Heart right ventricle (tissue), 16 donors: ENCODE measurements at regions not wholly inside any gene's neighbourhood (a gene's known extent, or its start where the extent isn't known, plus 50 kb on each side); places are given as distances from the start of the nearest gene placed in this dataset.

Experiments
- ATAC-seq, 8 donors: fragments of 200-7000 bp; cut with Tn5 transposase; one replicate each; pipeline ENCODE4 v1.9.1; 2020; ENCODE audit warnings: mild to moderate bottlenecking in 8 of 8, moderate library complexity in 8 of 8, moderate number of reproducible peaks in 1 of 8
- DNase-seq, 2 donors: peaks; one replicate each; pipeline ENCODE4 v3.0.0-alpha.2; 2020
- H3K27ac ChIP-seq, 10 donors: fragments of 200-600 bp; sonication (generic) in 2 of 10; one replicate each; pipeline versions ENCODE4 v1.5.0 to v1.8.0; 2020 to 2022; ENCODE audit warnings: mild to moderate bottlenecking in 3 of 10
- H3K27me3 ChIP-seq, 7 donors: fragments of 200-600 bp; one replicate each; pipeline ENCODE4 v1.8.0; 2021 to 2022; ENCODE audit warnings: mild to moderate bottlenecking in 2 of 7
- H3K36me3 ChIP-seq, 9 donors: fragments of 200-600 bp; sonication (generic) in 1 of 9; one replicate each; pipeline versions ENCODE4 v1.5.0 to v1.8.0; 2020 to 2022; ENCODE audit warnings: mild to moderate bottlenecking in 2 of 9
- H3K4me1 ChIP-seq, 9 donors: fragments of 200-600 bp; sonication (generic) in 1 of 9; one replicate each; pipeline versions ENCODE4 v1.5.0 to v1.8.0; 2020 to 2022; ENCODE audit warnings: mild to moderate bottlenecking in 4 of 9
- H3K4me3 ChIP-seq, 10 donors: fragments of 200-600 bp; sonication (generic) in 2 of 10; one replicate each; pipeline versions ENCODE4 v1.5.0 to v1.8.0; 2020 to 2022; ENCODE audit warnings: mild to moderate bottlenecking in 7 of 10, moderate library complexity in 2 of 10
- H3K9me3 ChIP-seq, 11 donors: fragments of 200-600 bp in 10 of 11; sonication (generic) in 2 of 11; one replicate each; pipeline versions ENCODE4 v1.5.0 to v1.8.0; 2013 to 2022; ENCODE audit warnings: mild to moderate bottlenecking in 2 of 11, control low read depth in 1 of 11, moderate library complexity in 1 of 11
- CTCF ChIP-seq, 9 donors: fragments of 200-600 bp; sonication (generic) in 2 of 9; IDR thresholded peaks; one replicate each; pipeline versions ENCODE4 v1.5.0 to v1.8.0; 2021 to 2022; ENCODE audit warnings: antibody characterized with exemption in 9 of 9, mild to moderate bottlenecking in 5 of 9, moderate library complexity in 1 of 9
- WGBS, 2 donors: extraction: QIAGEN DNeasy Blood & Tissue Kit; methylation state at CpG; one replicate each; pipeline ENCODE4 v1.1.7; 2013; ENCODE audit warnings: inconsistent platforms in 1 of 2; 5-methylcytosine and 5-hydroxymethylcytosine counted together
- intact Hi-C, 10 donors: fragments of 100-400 bp; cut with DNase I; formaldehyde crosslinking; loops; one replicate each; pipeline versions ENCODE4 v1.11.1 to v1.14.2; 2022
- donor health status: Arrhythmogenic right ventricular cardiomyopathy.
- donor health status: ischemic (EF 13 %, LVEDD 7.1; RV severe dilation, severe dysfunction).
- donor health status: healthy with polysubstance abuse.
- donor health status: DM: no; HTN: yes; CAD: no.
- donor health status: DM: no; HTN: no; CAD: no.
- donor health status: ischemic (EF 25% LVEDD 6.9; RV normal size, moderate dysfunction).
- donor health status: ischemic (EF 25% LVEDD 5.7; RV mildly dilated, moderate dysfunction).
- donor health status: healthy.
- donor health status: DM: yes; HTN: yes; CAD: no.
- donor health status: Ischemic cardiomyopathy.
- donor health status: ischemic (EF 35%, LVEDD 5.7; RV mildly dilated, moderate dysfunction).
- donor health status: nonischemic (EF 11% LVEDD 7.7; RV severe dilation, severe dysfunction).
- donor health status: DM: yes; HTN: yes; CAD: no.
- donor health status: PGD.
- donor health status: ischemic (EF 29% LVEDD 5.4; RV normal size, mild dysfunction).
- donor health status: nonischemic (EF 23%, LVEDD 6.1; RV moderate dilation, normal function).

DNA sequence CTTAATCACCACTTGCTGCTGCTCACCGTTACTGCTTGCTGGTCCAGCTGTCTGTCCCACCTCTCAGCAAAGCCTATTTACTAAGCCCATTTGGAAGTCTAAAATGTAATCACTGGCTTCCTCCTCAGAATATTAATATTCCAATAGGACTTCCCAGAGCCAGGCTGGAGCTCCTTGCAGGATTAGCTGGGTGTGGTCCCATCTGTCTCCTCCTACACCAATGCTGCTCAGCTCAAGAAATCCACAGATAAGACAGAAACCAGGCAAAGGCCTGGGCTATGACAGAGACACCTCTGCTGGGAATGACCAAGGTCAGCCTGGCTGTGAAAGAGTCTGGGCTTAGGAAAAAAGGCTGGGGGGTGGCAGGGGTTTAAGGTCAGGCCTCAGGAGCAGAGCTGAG lies 317.8 kb downstream of the BUD13 start:
- H3K27me3 ChIP-seq = peaks cover 0 to 10% (median 0%) of the 10 kb centered on the region in 7 donors
- WGBS, 2 donors = 63 to 85% methylated on average over 1 of the region's 1 CpG
- DNase-seq (no peak), ATAC-seq (no peak)
- intact Hi-C loops = loop anchor here in 9 of 10 donors (2.0 to 10.0 kb wide), 7 partner anchors 42 to 237 kb away; no protein-coding TSS in a partner anchor
- no peak overlapping the region for H3K4me3 ChIP-seq
- TF ChIP-seq CTCF (IDR thresholded peaks at IDR 0.05) = no peak
- no peaks in the 10 kb centered on the region for H3K36me3 ChIP-seq
- peaks cover 0 to 5% (median 0%) of the 10 kb centered on the region in 9 donors for H3K4me1 ChIP-seq
- no peak overlapping the region for H3K27ac ChIP-seq
- peaks cover 0 to 14% (median 5%) of the 10 kb centered on the region in 11 donors for H3K9me3 ChIP-seq

DNA sequence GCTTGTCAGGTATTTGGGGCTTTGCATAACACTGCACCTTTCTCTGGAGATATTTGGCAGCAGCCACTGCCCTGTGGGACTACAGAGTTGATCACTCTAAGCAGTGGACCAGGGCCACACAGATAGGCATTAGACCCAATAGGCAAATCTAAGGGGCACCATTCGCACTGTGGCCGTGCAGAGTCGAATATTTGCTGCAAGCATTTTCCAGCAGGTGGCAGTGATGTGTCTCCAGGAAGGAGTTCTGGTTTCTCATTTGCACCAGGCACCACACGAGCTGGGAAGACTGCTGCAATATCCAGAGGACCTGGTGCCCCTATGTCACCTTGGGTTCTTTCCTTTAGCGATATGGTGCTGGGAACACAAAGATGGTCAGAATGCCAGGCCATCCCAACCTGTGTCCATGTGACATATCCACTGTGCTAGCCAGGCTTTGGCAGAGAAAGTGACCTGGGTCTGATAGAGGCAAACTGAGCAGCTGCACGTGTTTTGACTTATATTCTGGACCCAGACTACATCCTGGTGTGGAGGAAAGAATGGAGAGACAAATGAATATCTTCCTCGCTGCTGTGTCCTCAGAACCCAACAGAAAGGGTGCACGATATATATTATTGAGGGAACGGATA lies 318.7 kb downstream of the BUD13 start:
- no peaks in the 10 kb centered on the region for H3K36me3 ChIP-seq
- peak in 1 of 2 donors; percentile 25 for DNase-seq
- H3K4me3 ChIP-seq = no peak overlapping the region
- no peak overlapping the region for H3K27ac ChIP-seq
- peaks cover 0 to 10% (median 0%) of the 10 kb centered on the region in 7 donors for H3K27me3 ChIP-seq
- intact Hi-C loops = loop anchor here in 9 of 10 donors (2.0 to 10.0 kb wide), 7 partner anchors 43 to 238 kb away; no protein-coding TSS in a partner anchor
- WGBS, 2 donors = 55 to 59% methylated on average over 9 of the region's 9 CpGs
- peak; percentile 33 to 68 (median 57) for TF ChIP-seq CTCF (IDR thresholded peaks at IDR 0.05)
- peak in 5 of 8 donors; percentile 8 to 63 (median 42) for ATAC-seq
- peaks cover 0 to 2% (median 0%) of the 10 kb centered on the region in 9 donors for H3K4me1 ChIP-seq
- H3K9me3 ChIP-seq = peaks cover 0 to 22% (median 5%) of the 10 kb centered on the region in 11 donors

DNA sequence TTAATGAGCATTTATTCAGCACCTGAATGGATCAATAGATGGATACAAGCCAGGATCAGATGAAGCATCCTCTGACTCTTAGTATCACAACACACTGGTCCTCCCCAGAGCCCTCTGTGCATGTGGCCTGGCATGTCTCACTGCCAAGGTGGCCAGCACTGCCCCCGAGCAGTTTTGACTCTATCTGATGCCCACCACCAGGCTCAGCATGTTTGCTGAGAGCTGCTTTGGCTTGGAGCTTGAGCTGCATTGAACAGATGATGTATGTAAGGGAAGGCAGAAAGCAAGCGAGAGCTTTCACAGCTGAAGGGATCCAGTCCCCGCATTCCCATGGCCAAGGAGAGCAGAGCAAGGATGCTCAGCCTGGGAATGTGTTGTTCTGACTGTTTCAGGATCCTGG lies 320.3 kb downstream of the BUD13 start:
- Histone ChIP-seq H3K4me1 (no peaks in the 10 kb centered on the region), H3K4me3 (no peak overlapping the region), H3K27ac (no peak overlapping the region), H3K36me3 (no peaks in the 10 kb centered on the region), H3K9me3 (peaks cover 0 to 24% (median 5%) of the 10 kb centered on the region in 11 donors), H3K27me3 (peaks cover 0 to 6% (median 0%) of the 10 kb centered on the region in 7 donors)
- TF ChIP-seq CTCF (IDR thresholded peaks at IDR 0.05) = no peak
- DNase-seq = no peak
- intact Hi-C loops = loop anchor here in 8 of 10 donors (2.0 to 10.0 kb wide), 6 partner anchors 45 to 240 kb away; no protein-coding TSS in a partner anchor
- no peak for ATAC-seq
- WGBS, 2 donors = 62 to 75% methylated on average over 3 of the region's 3 CpGs

DNA sequence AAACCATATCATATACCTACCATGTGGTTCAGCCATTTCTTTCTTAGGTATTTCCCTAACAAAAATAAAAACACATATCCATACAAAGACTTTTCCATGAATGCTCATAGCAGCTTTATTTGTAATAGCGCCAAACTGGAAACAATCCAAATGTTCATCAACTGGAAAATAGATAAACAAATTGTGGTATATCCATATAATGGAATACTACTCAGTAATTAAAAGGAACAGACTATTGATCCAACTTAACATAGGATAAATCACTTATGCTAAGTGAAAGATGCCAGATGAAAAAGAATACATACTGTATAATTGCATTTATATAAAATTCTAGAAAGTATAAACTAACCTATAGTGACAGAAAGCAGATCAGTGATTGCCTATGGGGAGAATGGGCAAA lies 323.3 kb downstream of the BUD13 start:
- Histone ChIP-seq H3K4me3 (no peak overlapping the region), H3K27me3 (peaks cover 0 to 3% (median 0%) of the 10 kb centered on the region in 7 donors), H3K27ac (no peak overlapping the region), H3K4me1 (no peaks in the 10 kb centered on the region), H3K36me3 (no peaks in the 10 kb centered on the region), H3K9me3 (peaks cover 0 to 24% (median 5%) of the 10 kb centered on the region in 11 donors)
- ATAC-seq = no peak
- DNase-seq = no peak
- no peak for TF ChIP-seq CTCF (IDR thresholded peaks at IDR 0.05)
- WGBS, 2 donors = 90 to 92% methylated on average over 1 of the region's 1 CpG
- intact Hi-C loops = no loop called here
